HG03045 (cell line): ENCODE measurements at regions not wholly inside any gene's neighbourhood (a gene's known extent, or its start where the extent isn't known, plus 50 kb on each side); places are given as distances from the start of the nearest gene placed in this dataset.

Experiments used
- ATAC-seq: cut with Tn5 transposase; IDR thresholded peaks from one replicate; pipeline ENCODE4 v1.9.1; 2021; ENCODE audit warnings: mild to moderate bottlenecking, moderate library complexity; ENCODE audit not compliant: unreplicated experiment

- ATAC-seq, result no peak
Measured at GRCh38 chr7:46532571-46532970, 611.5 kb upstream of the IGFBP3 start.

GRCh38 chr7:46530081-46530750 is 609.1 kb upstream of the IGFBP3 start:
- no peak for ATAC-seq

DNA sequence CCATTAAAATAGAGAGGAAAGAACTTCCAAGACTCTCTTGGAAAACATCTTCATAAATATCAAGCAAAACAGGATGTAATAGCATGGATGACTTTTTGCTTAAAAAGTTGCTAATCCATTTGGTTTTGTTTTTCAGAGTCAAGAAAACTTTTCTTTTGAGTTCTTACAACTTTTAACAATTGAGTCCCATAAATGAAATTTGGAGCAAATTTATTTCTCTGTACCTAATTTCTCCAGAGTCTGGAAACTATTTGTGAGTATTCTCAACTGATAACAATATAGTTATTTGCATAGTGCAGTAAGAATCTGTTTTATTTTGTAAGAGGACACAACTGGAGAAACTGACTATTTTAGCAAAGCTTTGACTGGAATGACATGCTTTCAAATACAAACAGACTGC is 606.3 kb upstream of the IGFBP3 start:
- no peak for ATAC-seq

GRCh38 chr7:46525876-46526275 is 604.8 kb upstream of the IGFBP3 start:
- ATAC-seq, result no peak

GRCh38 chr7:46524350-46524749 is 603.3 kb upstream of the IGFBP3 start:
- ATAC-seq, result no peak

GRCh38 chr7:46522354-46522906 is 601.4 kb upstream of the IGFBP3 start:
- ATAC-seq, result no peak

GRCh38 chr7:46518713-46519112 is 597.6 kb upstream of the IGFBP3 start:
- no peak for ATAC-seq

DNA sequence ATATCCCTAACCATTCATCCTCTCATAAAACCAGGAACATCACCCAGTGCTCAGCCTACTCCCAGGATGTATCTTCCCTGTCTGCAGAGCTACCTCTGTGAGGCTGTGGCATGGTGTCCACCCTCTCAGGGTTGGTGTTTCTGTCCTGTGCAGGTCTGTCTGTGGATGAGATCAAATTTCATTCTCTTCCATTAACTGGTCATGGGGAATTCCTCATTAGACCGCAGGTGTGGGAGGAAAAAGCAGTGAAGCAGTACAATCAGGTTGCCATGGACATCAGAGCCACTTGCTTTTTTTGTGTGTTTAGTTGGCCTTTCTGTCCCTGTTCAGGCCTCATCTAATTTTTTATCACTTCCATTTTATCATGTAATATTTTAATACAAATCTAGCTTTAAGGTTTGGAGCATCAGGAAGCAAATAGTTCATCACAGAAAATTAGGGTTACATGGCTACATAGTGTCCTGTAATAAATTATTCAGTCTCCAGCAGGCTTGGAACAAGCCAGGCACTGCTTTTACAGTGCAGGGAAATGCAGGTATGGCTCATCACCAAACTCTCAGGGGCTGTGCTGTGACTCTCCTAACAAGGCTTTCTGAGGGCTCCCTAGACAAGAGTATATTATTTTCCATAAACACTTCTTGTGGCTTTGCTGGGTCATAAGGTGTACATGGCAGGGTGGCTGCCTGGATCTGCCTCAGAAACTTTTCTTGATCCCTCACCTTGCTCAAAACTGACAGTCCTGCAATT is 594.9 kb upstream of the IGFBP3 start:
- no peak for ATAC-seq

- ATAC-seq, result no peak
Measured at GRCh38 chr7:46513447-46513848, 592.4 kb upstream of the IGFBP3 start.

DNA sequence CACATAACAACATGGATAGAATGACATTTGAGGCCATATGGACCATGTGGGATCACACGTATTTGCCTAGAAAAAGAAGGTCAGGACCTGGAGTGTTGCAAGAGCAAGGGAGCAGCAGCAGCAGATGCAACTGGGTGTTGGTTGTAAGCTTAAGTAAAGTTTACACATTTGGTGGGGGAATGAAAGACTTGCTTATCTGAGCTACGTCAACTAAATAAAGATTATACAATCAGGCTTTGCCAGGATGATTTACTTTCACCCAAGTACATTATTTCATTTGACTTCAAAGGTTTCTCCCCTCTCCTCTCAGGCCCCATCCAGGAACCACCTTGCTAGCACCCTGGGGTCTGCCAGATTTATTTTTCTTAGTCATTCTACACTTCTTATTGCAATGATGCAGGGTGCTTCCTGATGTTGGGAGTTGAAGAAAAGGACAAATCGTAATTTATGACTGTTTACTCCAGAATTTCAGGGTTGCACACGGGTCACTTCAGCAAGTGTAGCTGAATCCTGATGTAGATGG is 591.9 kb upstream of the IGFBP3 start:
- no peak for ATAC-seq

DNA sequence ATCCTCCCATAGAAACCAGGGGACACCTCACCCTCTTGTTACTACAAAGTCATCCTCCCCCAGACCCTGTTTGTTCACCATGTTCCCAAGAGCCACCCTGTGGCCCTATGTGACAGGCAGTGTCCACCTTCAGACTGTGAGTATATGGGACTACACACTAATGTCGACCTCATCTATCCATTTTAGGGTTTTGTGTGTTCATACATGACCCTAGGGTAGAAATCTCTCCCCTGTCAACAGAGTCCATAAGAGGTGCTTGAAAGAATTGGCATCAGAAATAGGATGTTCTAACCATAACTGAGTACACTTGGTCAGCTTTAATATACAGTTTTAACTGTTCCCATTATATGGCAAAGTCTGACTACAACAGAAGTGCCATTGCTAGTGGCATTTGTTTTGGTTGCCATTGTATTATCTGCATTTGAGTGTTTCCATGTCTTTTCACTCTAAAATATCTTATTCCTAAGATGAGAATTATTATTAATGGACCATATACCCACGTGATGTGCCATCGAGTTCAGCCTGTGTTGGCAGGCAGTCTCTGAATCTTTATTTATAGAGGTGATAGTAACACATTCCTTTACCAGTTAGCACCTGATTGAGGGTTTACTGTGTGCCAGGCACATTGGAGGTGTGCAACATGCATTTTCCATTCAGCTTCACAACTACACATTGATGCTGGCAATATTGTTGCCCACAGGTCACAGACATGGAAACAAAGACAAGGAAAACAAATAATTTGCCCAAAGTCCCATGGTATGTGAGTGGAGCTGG is 590.6 kb upstream of the IGFBP3 start:
- no peak for ATAC-seq

GRCh38 chr7:46508583-46508982 is 587.5 kb upstream of the IGFBP3 start:
- no peak for ATAC-seq

- ATAC-seq, result no peak
Measured at GRCh38 chr7:46507560-46507959, 586.5 kb upstream of the IGFBP3 start.

DNA sequence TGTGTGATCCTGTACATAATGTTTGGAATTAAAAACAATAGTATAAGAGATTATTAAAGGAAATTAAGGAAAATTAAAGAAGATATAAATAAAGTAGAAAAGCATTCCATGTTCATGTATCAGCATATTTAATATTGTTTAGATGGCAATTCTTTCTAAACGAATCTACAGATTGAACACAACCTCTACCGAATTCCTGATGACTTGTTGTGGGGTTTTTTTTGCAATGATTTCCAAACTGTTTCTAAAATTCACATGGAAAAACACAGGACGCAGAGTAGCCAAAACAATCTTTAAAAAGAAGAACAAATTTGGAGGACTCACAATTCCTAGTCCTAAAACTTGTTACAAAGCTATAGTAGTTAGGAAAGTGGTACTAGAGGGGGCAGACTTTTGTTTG is 573.4 kb upstream of the IGFBP3 start:
- no peak for ATAC-seq

DNA sequence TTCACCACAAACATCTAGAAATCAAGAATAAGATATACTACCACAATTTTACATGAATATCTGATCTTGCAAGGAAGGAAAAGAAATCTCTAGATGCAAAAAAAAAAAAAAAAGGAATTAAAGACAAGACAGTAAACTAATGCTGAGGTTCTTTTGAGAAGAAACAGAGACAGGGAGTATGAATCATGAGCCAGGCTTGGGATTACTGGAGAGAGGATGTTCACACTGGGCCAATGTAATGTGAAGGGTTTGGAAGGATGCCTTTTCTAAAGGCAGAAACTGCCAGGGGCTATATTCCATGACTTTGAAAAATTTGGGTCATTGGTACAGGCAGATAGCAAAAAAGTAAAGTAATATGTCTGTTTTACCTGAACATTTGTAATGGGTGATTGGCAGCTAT is 573.0 kb upstream of the IGFBP3 start:
- no peak for ATAC-seq

GRCh38 chr7:46493196-46493595 is 572.1 kb upstream of the IGFBP3 start:
- no peak for ATAC-seq

DNA sequence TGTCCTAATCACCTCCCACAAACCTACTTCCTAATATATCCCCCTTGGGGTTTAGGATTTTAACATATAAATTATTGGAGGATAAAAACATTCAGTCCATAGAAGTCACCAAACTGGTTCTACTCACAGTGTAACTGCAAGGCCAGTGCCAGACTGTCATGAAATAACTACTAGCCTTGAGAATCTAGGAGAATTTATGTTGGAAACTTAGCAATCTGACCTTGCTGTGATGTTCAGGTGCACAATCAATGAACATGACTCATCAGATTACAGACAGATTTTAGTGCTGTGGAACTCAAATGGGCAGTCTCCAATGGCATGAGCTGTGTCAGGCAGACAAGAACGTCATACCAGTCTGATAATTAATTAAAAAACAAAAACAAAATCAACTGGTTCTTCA is 571.4 kb upstream of the IGFBP3 start:
- no peak for ATAC-seq

- ATAC-seq, result no peak
Measured at GRCh38 chr7:46490406-46490805, 569.3 kb upstream of the IGFBP3 start.

GRCh38 chr7:46489106-46489505 is 568.0 kb upstream of the IGFBP3 start:
- ATAC-seq, result no peak

- no peak for ATAC-seq
Measured at GRCh38 chr7:46488607-46489006, 567.5 kb upstream of the IGFBP3 start.
